Parathyroid adenoma (tissue), 2 donors: ENCODE measurements at regions not wholly inside any gene's neighbourhood (a gene's known extent, or its start where the extent isn't known, plus 50 kb on each side); places are given as distances from the start of the nearest gene placed in this dataset.

ENCODE experiments used
- H2AFZ ChIP-seq: fragments of 300-600 bp; sonication (generic); one replicate; pipeline ENCODE4 v1.7.0; 2017; ENCODE audit warnings: antibody characterized with exemption, mild to moderate bottlenecking
- H3K27ac ChIP-seq: fragments of 300-600 bp; sonication (generic); one replicate; pipeline ENCODE4 v1.7.0; 2017
- H3K27me3 ChIP-seq: fragments of 300-600 bp; sonication (generic); one replicate; pipeline ENCODE4 v1.7.0; 2017; ENCODE audit warnings: low read length; ENCODE audit not compliant: control insufficient read depth, insufficient read depth
- H3K36me3 ChIP-seq: fragments of 300-600 bp; sonication (generic); one replicate; pipeline ENCODE4 v1.7.0; 2017; ENCODE audit warnings: low read length; ENCODE audit not compliant: control insufficient read depth, insufficient read depth
- H3K4me1 ChIP-seq: fragments of 300-600 bp; sonication (generic); one replicate; pipeline ENCODE4 v1.7.0; 2017; ENCODE audit warnings: control low read depth
- H3K4me2 ChIP-seq: fragments of 300-600 bp; sonication (generic); one replicate; pipeline ENCODE4 v1.7.0; 2017; ENCODE audit warnings: low read length
- H3K4me3 ChIP-seq: fragments of 300-600 bp; sonication (generic); one replicate; pipeline ENCODE4 v1.7.0; 2017; ENCODE audit warnings: low read depth, low read length
- H3K79me2 ChIP-seq: fragments of 300-600 bp; sonication (generic); one replicate; pipeline ENCODE4 v1.7.0; 2017; ENCODE audit warnings: control low read depth
- H3K9ac ChIP-seq: fragments of 300-600 bp; sonication (generic); one replicate; pipeline ENCODE4 v1.7.0; 2017; ENCODE audit warnings: mild to moderate bottlenecking
- H3K9me3 ChIP-seq: fragments of 300-600 bp; sonication (generic); one replicate; pipeline ENCODE4 v1.7.0; 2017; ENCODE audit warnings: low read length; ENCODE audit not compliant: control insufficient read depth
- TF ChIP-seq, protein P1 (sequence below): fragments of 300-600 bp; sonication (generic); IDR thresholded peaks from one replicate; pipeline ENCODE4 v1.7.0; 2017; ENCODE audit warnings: antibody characterized with exemption, mild to moderate bottlenecking
- donor health status: primary hyperparathyroidism.

DNA sequence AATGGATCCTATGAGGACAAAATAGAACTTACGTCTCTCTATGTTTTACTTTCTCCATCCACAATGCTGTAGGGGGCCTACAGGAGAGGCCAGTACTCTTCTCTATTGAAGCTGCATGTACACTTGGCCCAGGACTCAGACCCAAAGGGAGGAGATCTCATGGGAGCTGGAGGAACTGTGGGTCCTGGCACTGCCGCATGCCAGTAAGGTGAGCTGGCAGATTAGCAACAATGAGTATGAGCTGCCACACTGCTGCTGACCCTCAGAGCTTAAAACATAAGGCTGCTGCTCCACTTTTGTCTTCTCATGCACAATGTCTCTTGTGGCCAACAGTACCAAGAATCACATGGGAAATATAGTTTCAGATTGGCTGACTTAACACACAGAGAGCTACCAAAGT is 57.8 kb upstream of the TBC1D5 start:
- no peaks in the 10 kb centered on the region for H3K36me3 ChIP-seq
- no peak overlapping the region for H3K9ac ChIP-seq
- H3K27ac ChIP-seq = no peak overlapping the region
- H2AFZ ChIP-seq = no peak overlapping the region
- no peaks in the 10 kb centered on the region for H3K9me3 ChIP-seq
- TF ChIP-seq, protein P1, sequence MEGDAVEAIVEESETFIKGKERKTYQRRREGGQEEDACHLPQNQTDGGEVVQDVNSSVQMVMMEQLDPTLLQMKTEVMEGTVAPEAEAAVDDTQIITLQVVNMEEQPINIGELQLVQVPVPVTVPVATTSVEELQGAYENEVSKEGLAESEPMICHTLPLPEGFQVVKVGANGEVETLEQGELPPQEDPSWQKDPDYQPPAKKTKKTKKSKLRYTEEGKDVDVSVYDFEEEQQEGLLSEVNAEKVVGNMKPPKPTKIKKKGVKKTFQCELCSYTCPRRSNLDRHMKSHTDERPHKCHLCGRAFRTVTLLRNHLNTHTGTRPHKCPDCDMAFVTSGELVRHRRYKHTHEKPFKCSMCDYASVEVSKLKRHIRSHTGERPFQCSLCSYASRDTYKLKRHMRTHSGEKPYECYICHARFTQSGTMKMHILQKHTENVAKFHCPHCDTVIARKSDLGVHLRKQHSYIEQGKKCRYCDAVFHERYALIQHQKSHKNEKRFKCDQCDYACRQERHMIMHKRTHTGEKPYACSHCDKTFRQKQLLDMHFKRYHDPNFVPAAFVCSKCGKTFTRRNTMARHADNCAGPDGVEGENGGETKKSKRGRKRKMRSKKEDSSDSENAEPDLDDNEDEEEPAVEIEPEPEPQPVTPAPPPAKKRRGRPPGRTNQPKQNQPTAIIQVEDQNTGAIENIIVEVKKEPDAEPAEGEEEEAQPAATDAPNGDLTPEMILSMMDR = no peak
- H3K27me3 ChIP-seq = no peaks in the 10 kb centered on the region
- H3K4me1 ChIP-seq = no peaks in the 10 kb centered on the region
- no peak overlapping the region for H3K4me3 ChIP-seq
- no peaks in the 10 kb centered on the region for H3K79me2 ChIP-seq
- no peak overlapping the region for H3K4me2 ChIP-seq

GRCh38 chr3:17799312-17799711 is 56.9 kb upstream of the TBC1D5 start:
- Histone ChIP-seq H3K4me3 (no peak overlapping the region), H3K36me3 (no peaks in the 10 kb centered on the region), H3K79me2 (no peaks in the 10 kb centered on the region), H2AFZ (no peak overlapping the region), H3K9ac (no peak overlapping the region), H3K27me3 (no peaks in the 10 kb centered on the region), H3K4me1 (no peaks in the 10 kb centered on the region), H3K4me2 (no peak overlapping the region), H3K9me3 (no peaks in the 10 kb centered on the region), H3K27ac (no peak overlapping the region)
- TF ChIP-seq, protein P1 = no peak

- no peaks in the 10 kb centered on the region for H3K27me3 ChIP-seq
- H3K9ac ChIP-seq = no peak overlapping the region
- no peaks in the 10 kb centered on the region for H3K36me3 ChIP-seq
- TF ChIP-seq, protein P1 = no peak
- H3K4me1 ChIP-seq = no peaks in the 10 kb centered on the region
- H3K79me2 ChIP-seq = no peaks in the 10 kb centered on the region
- no peaks in the 10 kb centered on the region for H3K9me3 ChIP-seq
- no peak overlapping the region for H3K4me2 ChIP-seq
- H2AFZ ChIP-seq = no peak overlapping the region
- no peak overlapping the region for H3K27ac ChIP-seq
- no peak overlapping the region for H3K4me3 ChIP-seq
These were observed 55.6 kb upstream of the TBC1D5 start for GRCh38 chr3:17798000-17798399.

- Histone ChIP-seq H3K27me3 (no peaks in the 10 kb centered on the region), H3K79me2 (no peaks in the 10 kb centered on the region), H3K4me1 (no peaks in the 10 kb centered on the region), H3K27ac (no peak overlapping the region), H3K36me3 (no peaks in the 10 kb centered on the region), H3K9ac (no peak overlapping the region), H2AFZ (no peak overlapping the region), H3K9me3 (no peaks in the 10 kb centered on the region), H3K4me2 (no peak overlapping the region), H3K4me3 (no peak overlapping the region)
- TF ChIP-seq, protein P1 = no peak
These were observed 53.3 kb upstream of the TBC1D5 start for GRCh38 chr3:17795711-17796110.

GRCh38 chr3:17795280-17795679 is 52.8 kb upstream of the TBC1D5 start:
- no peak overlapping the region for H2AFZ ChIP-seq
- H3K27me3 ChIP-seq = no peaks in the 10 kb centered on the region

More at GRCh38 chr3:17795280-17795679, 52.8 kb upstream of the TBC1D5 start:
- H3K4me3 ChIP-seq = no peak overlapping the region
- no peaks in the 10 kb centered on the region for H3K36me3 ChIP-seq
- no peaks in the 10 kb centered on the region for H3K4me1 ChIP-seq
- H3K4me2 ChIP-seq = no peak overlapping the region
- TF ChIP-seq, protein P1 = no peak
- H3K9ac ChIP-seq = no peak overlapping the region
- no peak overlapping the region for H3K27ac ChIP-seq
- H3K79me2 ChIP-seq = no peaks in the 10 kb centered on the region
- no peaks in the 10 kb centered on the region for H3K9me3 ChIP-seq
